Nephron progenitor cell (in vitro differentiated cells): ENCODE measurements at regions not wholly inside any gene's neighbourhood (a gene's known extent, or its start where the extent isn't known, plus 50 kb on each side); places are given as distances from the start of the nearest gene placed in this dataset.

ENCODE experiments used
- DNase-seq: peaks from one replicate; pipeline ENCODE4 v3.0.0; 2021
- H3K27ac Mint-ChIP-seq: 2 replicates; pipeline ENCODE4 v1.8.0; 2021; ENCODE audit warnings: mild to moderate bottlenecking, moderate library complexity, mixed read lengths
- H3K27me3 Mint-ChIP-seq: 2 replicates; pipeline ENCODE4 v1.8.0; 2021; ENCODE audit warnings: mild to moderate bottlenecking, low read depth, mixed read lengths; ENCODE audit not compliant: poor library complexity
- H3K36me3 Mint-ChIP-seq: 2 replicates; pipeline ENCODE4 v1.8.0; 2021; ENCODE audit warnings: low read depth, mixed read lengths
- H3K4me1 Mint-ChIP-seq: 2 replicates; pipeline ENCODE4 v1.8.0; 2021; ENCODE audit warnings: mixed read lengths
- H3K4me3 Mint-ChIP-seq: 2 replicates; pipeline ENCODE4 v1.8.0; 2021; ENCODE audit warnings: mild to moderate bottlenecking, moderate library complexity, mixed read lengths
- H3K9me3 Mint-ChIP-seq: 2 replicates; pipeline ENCODE4 v1.8.0; 2021; ENCODE audit warnings: mild to moderate bottlenecking, moderate library complexity, mixed read lengths
- TF ChIP-seq, protein P1 (sequence below): fragments of 200-600 bp; sonication (generic); IDR thresholded peaks from 2 replicates; pipeline ENCODE4 v1.5.0; 2021; ENCODE audit warnings: antibody characterized with exemption

DNA sequence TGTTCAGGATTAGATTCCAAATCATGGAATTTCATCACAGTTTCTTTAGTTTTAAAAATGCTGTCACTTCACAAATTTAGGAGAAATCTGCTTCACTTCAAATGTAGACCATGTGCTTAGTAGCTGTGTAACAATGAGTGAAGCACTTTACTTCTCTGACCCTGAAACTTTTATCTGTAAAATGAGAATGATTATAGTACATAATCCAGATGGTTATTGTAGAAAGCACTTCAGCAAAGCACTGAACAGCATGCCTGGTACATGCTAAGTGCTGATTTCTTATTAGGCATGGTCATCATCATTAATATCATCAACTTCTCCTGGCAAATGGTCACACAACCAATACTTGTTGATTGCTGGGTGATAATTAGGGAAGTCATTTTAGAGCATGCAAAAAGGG lies 705.0 kb downstream of the EPHA7 start:
- H3K27ac Mint-ChIP-seq, result no peak overlapping the region
- H3K27me3 Mint-ChIP-seq, result no peaks in the 10 kb centered on the region
- H3K4me3 Mint-ChIP-seq, result no peak overlapping the region
- no peak for DNase-seq
- no peaks in the 10 kb centered on the region for H3K36me3 Mint-ChIP-seq
- H3K4me1 Mint-ChIP-seq, result no peaks in the 10 kb centered on the region
- H3K9me3 Mint-ChIP-seq, result no peaks in the 10 kb centered on the region
- TF ChIP-seq, protein P1, sequence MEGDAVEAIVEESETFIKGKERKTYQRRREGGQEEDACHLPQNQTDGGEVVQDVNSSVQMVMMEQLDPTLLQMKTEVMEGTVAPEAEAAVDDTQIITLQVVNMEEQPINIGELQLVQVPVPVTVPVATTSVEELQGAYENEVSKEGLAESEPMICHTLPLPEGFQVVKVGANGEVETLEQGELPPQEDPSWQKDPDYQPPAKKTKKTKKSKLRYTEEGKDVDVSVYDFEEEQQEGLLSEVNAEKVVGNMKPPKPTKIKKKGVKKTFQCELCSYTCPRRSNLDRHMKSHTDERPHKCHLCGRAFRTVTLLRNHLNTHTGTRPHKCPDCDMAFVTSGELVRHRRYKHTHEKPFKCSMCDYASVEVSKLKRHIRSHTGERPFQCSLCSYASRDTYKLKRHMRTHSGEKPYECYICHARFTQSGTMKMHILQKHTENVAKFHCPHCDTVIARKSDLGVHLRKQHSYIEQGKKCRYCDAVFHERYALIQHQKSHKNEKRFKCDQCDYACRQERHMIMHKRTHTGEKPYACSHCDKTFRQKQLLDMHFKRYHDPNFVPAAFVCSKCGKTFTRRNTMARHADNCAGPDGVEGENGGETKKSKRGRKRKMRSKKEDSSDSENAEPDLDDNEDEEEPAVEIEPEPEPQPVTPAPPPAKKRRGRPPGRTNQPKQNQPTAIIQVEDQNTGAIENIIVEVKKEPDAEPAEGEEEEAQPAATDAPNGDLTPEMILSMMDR, result no peak

DNA sequence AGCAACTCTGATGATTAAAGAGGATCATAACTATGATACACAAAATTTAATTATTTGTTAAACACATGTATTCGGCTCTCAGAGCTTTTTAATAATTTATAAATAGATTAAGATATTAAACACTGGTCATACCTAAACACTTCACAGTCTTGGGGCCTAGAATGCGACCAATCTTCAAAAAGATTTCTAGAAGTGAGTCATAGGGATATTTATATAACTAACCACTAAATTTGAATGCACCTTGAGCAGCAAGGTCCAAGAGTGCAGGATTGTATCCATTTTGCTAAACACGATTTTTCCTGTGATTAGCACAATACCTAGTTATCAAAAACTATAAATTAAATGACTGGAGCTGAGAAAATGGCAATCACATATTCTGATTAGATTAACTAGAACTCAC lies 709.3 kb downstream of the EPHA7 start:
- H3K9me3 Mint-ChIP-seq, result no peaks in the 10 kb centered on the region
- H3K4me1 Mint-ChIP-seq, result no peaks in the 10 kb centered on the region
- no peaks in the 10 kb centered on the region for H3K36me3 Mint-ChIP-seq
- TF ChIP-seq, protein P1, result no peak
- H3K27me3 Mint-ChIP-seq, result no peaks in the 10 kb centered on the region
- no peak overlapping the region for H3K27ac Mint-ChIP-seq
- DNase-seq, result no peak
- H3K4me3 Mint-ChIP-seq, result no peak overlapping the region

DNA sequence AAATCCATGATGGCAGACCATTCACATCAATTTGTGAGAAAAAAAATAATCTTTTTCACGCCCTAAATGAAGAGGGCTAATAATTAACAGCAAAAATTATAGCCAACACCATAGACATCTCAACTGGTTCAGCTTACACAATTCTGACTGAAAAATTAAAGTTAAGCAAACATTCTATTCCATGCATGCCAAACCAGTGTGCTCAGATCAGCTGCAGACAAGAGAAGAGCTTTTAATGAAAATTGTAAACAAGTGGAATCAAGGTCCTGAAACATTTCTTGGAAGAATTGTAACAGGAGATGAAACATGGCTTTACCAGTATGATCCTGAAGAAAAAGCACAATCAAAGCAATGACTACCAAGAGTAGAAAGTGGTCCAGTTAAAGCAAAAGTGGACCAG lies 710.4 kb downstream of the EPHA7 start:
- Mint-ChIP-seq H3K36me3 (no peaks in the 10 kb centered on the region), H3K27me3 (no peaks in the 10 kb centered on the region), H3K4me1 (no peaks in the 10 kb centered on the region), H3K27ac (no peak overlapping the region), H3K9me3 (no peaks in the 10 kb centered on the region), H3K4me3 (no peak overlapping the region)
- DNase-seq, result no peak
- TF ChIP-seq, protein P1, result no peak

DNA sequence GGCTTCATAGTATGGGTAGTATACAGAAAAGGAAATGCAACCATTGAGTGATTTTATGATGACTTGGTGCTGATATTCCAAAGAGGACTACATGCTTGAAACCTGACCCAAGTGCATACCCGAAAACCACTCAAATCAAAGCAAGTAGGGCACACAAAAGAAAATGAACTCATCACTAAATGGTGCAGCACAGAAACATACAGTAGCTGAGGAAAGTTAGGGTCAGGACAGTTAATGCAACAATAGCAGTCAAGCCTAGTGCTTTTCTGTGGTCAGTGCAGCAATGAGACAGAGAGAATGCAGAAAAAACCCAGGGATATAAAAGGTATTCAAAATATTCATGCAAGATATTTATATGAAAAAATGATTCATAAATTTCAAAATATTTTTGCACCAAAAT lies 711.1 kb downstream of the EPHA7 start:
- H3K27me3 Mint-ChIP-seq, result no peaks in the 10 kb centered on the region
- DNase-seq, result no peak
- H3K9me3 Mint-ChIP-seq, result no peaks in the 10 kb centered on the region
- no peaks in the 10 kb centered on the region for H3K4me1 Mint-ChIP-seq
- TF ChIP-seq, protein P1, result no peak
- no peaks in the 10 kb centered on the region for H3K36me3 Mint-ChIP-seq
- H3K27ac Mint-ChIP-seq, result no peak overlapping the region
- no peak overlapping the region for H3K4me3 Mint-ChIP-seq

DNA sequence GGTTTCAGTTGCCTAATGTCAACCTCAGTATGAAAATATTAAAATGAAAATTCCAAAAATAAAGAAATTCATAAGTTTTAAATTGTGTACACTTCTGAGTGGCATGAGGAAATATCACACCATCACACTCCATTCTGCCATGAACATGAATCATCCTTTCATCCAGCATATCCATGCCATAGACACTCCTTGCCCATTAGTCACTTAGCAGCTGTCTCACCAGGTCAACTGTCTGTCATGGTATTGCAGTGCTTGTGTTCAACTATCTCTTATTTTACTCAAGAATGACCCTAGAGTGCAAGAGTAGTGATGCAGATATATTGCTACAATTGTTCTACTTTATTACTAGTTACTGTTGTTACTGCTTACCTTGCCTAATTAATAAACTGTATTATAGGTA lies 712.4 kb downstream of the EPHA7 start:
- H3K36me3 Mint-ChIP-seq, result no peaks in the 10 kb centered on the region
- no peak overlapping the region for H3K4me3 Mint-ChIP-seq
- no peak overlapping the region for H3K27ac Mint-ChIP-seq
- no peaks in the 10 kb centered on the region for H3K4me1 Mint-ChIP-seq
- H3K9me3 Mint-ChIP-seq, result no peaks in the 10 kb centered on the region
- DNase-seq, result no peak
- no peaks in the 10 kb centered on the region for H3K27me3 Mint-ChIP-seq
- TF ChIP-seq, protein P1, result no peak

DNA sequence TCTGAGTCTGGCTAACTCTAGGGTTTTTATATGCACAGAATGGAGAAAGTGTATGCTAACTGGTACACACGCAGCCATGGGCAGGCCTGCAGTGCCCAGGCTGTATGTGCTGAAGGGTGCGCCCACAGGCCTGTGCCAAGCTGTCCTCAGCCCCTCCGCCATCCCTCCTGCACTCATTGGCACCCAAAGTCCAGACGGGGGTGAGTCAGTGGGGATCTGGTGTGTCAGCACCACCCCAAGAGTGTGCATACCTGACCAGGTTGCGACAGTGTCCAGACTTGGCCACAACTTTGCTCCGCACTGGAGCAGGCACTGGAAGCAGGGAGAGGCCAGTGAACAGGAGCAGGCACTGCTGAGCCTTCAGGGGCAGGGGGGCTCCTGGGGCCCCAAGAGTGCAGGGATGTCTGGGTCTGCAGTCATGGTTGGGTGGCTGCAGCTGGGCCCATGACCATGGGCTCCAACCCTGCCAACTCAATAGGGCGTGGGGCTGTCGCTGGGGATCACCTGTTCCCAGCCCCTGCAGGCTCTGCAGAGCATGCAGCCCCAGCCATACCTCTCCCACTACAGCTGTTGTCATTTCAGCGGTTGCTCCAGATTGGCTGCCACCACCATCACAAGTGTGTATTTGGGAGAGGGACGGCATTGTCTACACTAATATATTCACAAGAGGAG lies 717.8 kb downstream of the EPHA7 start:
- no peaks in the 10 kb centered on the region for H3K4me1 Mint-ChIP-seq
- no peak overlapping the region for H3K4me3 Mint-ChIP-seq
- no peaks in the 10 kb centered on the region for H3K27me3 Mint-ChIP-seq
- DNase-seq, result no peak
- H3K36me3 Mint-ChIP-seq, result no peaks in the 10 kb centered on the region
- no peaks in the 10 kb centered on the region for H3K9me3 Mint-ChIP-seq
- TF ChIP-seq, protein P1, result no peak
- H3K27ac Mint-ChIP-seq, result no peak overlapping the region
